ENCODE measurements at regions not wholly inside any gene's neighbourhood (a gene's known extent, or its start where the extent isn't known, plus 50 kb on each side); places are given as distances from the start of the nearest gene placed in this dataset.
A peak's percentile ranks its signal among the peaks of the same experiment; 100 is the strongest.
"Not testable (repeated sequence)": the region's sequence is repeated elsewhere in the genome, so short reads cannot be mapped to it uniquely, and the experiment has no call there.

GRCh38 chr7:24108906-24109376, 175.0 kb upstream of the NPY start:
- H3K4me3 ChIP-seq (ENCODE audit: control insufficient read depth, low read depth, low read length): no peak overlapping the region
- DNase-seq (ENCODE audit: low read depth): no peak
- TF ChIP-seq CTCF (conservative IDR thresholded peaks at IDR 0.05; ENCODE audit: control insufficient read depth, insufficient read depth, low read depth, low read length): no peak

GRCh38 chr7:24110056-24110455, 173.9 kb upstream of the NPY start:
- H3K4me3 ChIP-seq (ENCODE audit: control insufficient read depth, low read depth, low read length): no peak overlapping the region
- DNase-seq (ENCODE audit: low read depth): no peak

GRCh38 chr7:24113506-24113905, 170.5 kb upstream of the NPY start:
- TF ChIP-seq CTCF (conservative IDR thresholded peaks at IDR 0.05; ENCODE audit: control insufficient read depth, insufficient read depth, low read depth, low read length): no peak
- no peak for DNase-seq (ENCODE audit: low read depth)
- no peak overlapping the region for H3K4me3 ChIP-seq (ENCODE audit: control insufficient read depth, low read depth, low read length)

More at GRCh38 chr7:24110056-24110455, 173.9 kb upstream of the NPY start:
- no peak for TF ChIP-seq CTCF (conservative IDR thresholded peaks at IDR 0.05; ENCODE audit: control insufficient read depth, insufficient read depth, low read depth, low read length)

- no peak for TF ChIP-seq CTCF (conservative IDR thresholded peaks at IDR 0.05; ENCODE audit: control insufficient read depth, insufficient read depth, low read depth, low read length)
- no peak overlapping the region for H3K4me3 ChIP-seq (ENCODE audit: control insufficient read depth, low read depth, low read length)
- DNase-seq (ENCODE audit: low read depth): no peak
Observed at GRCh38 chr7:24115661-24116060, 168.3 kb upstream of the NPY start.

GRCh38 chr7:24117903-24118499, 166.0 kb upstream of the NPY start:
- not testable (repeated sequence) for DNase-seq (ENCODE audit: low read depth); H3K4me3 ChIP-seq (ENCODE audit: control insufficient read depth, low read depth, low read length)

GRCh38 chr7:24119852-24120251, 164.1 kb upstream of the NPY start:
- no peak overlapping the region for H3K4me3 ChIP-seq (ENCODE audit: control insufficient read depth, low read depth, low read length)
- TF ChIP-seq CTCF (conservative IDR thresholded peaks at IDR 0.05; ENCODE audit: control insufficient read depth, insufficient read depth, low read depth, low read length): no peak
- DNase-seq (ENCODE audit: low read depth): no peak

GRCh38 chr7:24123076-24123475, 160.9 kb upstream of the NPY start:
- peak; percentile 18 for DNase-seq (ENCODE audit: low read depth)
- H3K4me3 ChIP-seq (ENCODE audit: control insufficient read depth, low read depth, low read length): no peak overlapping the region
- no peak for TF ChIP-seq CTCF (conservative IDR thresholded peaks at IDR 0.05; ENCODE audit: control insufficient read depth, insufficient read depth, low read depth, low read length)
